Heart left ventricle (tissue), 13 donors: ENCODE measurements at regions not wholly inside any gene's neighbourhood (a gene's known extent, or its start where the extent isn't known, plus 50 kb on each side); places are given as distances from the start of the nearest gene placed in this dataset.

Experiments used
- CTCF ChIP-seq, 12 donors: fragments of 200-600 bp; sonication (generic) in 4 of 12; IDR thresholded peaks; one replicate each; pipeline versions ENCODE4 v1.5.0 to v1.8.0; 2018 to 2022; ENCODE audit warnings: antibody characterized with exemption in 12 of 12, mild to moderate bottlenecking in 5 of 12
- POLR2A ChIP-seq, 2 donors: fragments of 450-650 bp; IDR thresholded peaks; one replicate each; pipeline ENCODE4 v1.6.1; 2017; ENCODE audit warnings: antibody characterized with exemption in 2 of 2, mild to moderate bottlenecking in 2 of 2, moderate library complexity in 2 of 2
- donor health status: ischemic (EF 13 %, LVEDD 7.1; RV severe dilation, severe dysfunction).
- donor health status: DM: no; HTN: yes; CAD: no.
- donor health status: DM: no; HTN: no; CAD: no.
- donor health status: ischemic (EF 25% LVEDD 6.9; RV normal size, moderate dysfunction).
- donor health status: ischemic (EF 25% LVEDD 5.7; RV mildly dilated, moderate dysfunction).
- donor health status: ischemic (EF 35%, LVEDD 5.7; RV mildly dilated, moderate dysfunction).
- donor health status: nonischemic (EF 11% LVEDD 7.7; RV severe dilation, severe dysfunction).
- donor health status: DM: yes; HTN: yes; CAD: no.
- donor health status: PGD.
- donor health status: ischemic (EF 29% LVEDD 5.4; RV normal size, mild dysfunction).
- donor health status: nonischemic (EF 23%, LVEDD 6.1; RV moderate dilation, normal function).

GRCh38 chr11:91011503-91011902 is 788.7 kb upstream of the CHORDC1 start:
- TF ChIP-seq CTCF (IDR thresholded peaks at IDR 0.05) (no peak), POLR2A (IDR thresholded peaks at IDR 0.05) (no peak)
